CD4-positive, alpha-beta T cell treated with Interleukin-15 for 1 hour (primary cell): ENCODE measurements at regions not wholly inside any gene's neighbourhood (a gene's known extent, or its start where the extent isn't known, plus 50 kb on each side); places are given as distances from the start of the nearest gene placed in this dataset.

Source experiments
- DNase-seq: peaks from one replicate; pipeline ENCODE4 v3.0.0-alpha.2; 2020

GRCh38 chr22:49638001-49638400, 189.7 kb downstream of the BRD1 start:
- DNase-seq = no peak

- no peak for DNase-seq
Measured at GRCh38 chr22:49637255-49637760, 190.4 kb downstream of the BRD1 start.

GRCh38 chr22:49636649-49637048, 191.0 kb downstream of the BRD1 start:
- DNase-seq = no peak

- no peak for DNase-seq
Measured at GRCh38 chr22:49636214-49636613, 191.5 kb downstream of the BRD1 start.

- no peak for DNase-seq
Measured at GRCh38 chr22:49634006-49634772, 193.5 kb downstream of the BRD1 start.

DNA sequence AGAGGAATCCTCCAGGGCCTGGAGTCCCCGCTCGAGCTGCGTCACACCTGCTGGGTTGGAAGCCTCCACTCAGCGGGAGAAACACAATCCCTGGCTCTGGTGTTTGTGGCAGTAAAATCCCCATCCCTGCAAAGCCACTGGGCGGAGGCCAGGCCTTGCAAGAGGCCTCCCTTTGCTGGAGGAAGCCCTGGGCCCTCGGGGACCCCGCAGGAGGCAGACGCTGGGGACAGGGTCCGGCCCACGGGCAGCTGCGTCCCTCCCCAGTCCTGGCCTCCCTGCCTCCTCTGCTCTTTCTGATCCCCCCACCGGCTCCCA, 194.7 kb downstream of the BRD1 start:
- no peak for DNase-seq

- no peak for DNase-seq
Measured at GRCh38 chr22:49632199-49633009, 195.3 kb downstream of the BRD1 start.

GRCh38 chr22:49630448-49630946, 197.2 kb downstream of the BRD1 start:
- no peak for DNase-seq

DNA sequence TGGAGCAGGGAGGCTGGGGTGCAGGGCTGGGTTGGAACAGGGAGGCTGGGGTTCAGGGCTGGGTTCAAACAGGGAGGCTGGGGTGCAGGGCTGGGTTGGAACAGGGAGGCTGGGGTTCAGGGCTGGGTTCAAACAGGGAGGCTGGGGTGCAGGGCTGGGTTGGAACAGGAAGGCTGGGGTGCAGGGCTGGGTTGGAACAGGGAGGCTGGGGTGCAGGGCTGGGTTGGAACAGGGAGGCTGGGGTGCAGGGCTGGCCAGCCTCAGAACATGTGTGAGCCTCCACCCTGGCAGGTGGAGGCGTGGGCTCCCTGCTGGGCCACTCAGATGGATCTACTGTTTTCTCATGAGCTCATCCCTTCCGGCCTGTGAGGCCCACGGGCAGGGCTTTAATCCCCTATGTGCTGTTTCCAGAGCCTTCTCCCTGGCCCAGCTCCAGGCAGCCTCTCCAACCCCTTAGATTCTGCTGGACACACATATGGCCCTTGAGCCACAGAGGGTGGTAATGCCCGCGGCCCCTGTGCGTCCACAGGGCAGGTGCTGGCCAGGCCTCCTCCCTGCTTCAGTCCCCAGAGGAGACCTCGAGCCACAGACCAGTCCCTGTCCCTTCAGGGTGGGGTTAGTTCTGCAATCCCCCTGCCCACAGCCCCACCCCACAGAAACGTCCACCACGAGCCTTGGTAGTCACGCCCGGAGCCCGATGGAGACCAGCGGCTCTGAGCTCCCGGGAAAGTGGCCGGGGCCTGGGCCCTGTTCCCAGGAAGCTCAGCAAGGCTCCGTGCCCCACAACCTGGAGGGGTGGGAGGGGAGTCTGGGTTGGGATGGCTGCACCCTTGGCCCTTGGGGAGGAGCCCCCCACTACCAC, 197.9 kb downstream of the BRD1 start:
- DNase-seq = no peak

- DNase-seq = no peak
Measured at GRCh38 chr22:49629261-49629570, 198.5 kb downstream of the BRD1 start.

DNA sequence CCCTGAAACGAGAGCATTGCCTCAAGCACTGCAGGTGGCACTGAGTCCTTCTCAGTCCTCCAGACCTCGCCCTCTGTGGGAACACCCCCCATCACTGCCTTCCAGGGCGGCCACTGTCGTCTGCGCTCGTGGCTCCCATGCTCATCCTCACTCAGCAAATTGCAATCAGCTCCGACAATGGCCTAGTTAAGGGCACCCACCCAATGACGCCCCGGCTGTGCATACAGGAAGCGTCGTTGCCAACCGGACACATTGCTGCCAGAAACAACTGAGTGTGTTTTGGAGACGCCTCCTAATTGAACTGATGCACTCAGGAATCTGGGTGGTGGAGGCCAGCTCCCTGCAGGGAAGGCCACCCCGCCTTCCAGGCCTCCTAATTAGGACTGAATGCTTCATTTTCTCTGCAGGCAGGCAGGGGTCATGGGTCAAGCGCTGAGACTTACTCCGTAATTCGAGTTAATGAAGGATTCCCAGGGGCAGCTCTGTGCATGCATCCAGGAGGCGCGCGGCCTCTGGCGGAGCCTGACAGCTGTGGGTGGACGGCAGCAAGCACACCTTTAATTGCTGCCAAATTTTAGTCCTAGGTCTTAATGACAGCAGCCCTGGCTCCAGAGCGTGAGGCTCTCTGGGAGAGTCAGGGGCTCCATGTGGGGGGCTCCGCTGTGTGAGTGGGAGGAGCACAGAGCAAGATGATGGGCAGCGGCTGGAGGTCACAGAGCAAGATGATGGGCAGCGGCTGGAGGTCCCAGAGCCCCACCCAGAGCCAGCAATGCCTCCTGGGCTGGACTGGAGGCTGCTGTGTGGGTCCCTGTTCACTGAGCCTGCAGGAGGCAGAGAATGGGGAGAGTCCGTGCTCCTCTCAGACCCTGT, 199.0 kb downstream of the BRD1 start:
- no peak for DNase-seq

- DNase-seq = no peak
Measured at GRCh38 chr22:49627217-49628181, 200.2 kb downstream of the BRD1 start.

DNA sequence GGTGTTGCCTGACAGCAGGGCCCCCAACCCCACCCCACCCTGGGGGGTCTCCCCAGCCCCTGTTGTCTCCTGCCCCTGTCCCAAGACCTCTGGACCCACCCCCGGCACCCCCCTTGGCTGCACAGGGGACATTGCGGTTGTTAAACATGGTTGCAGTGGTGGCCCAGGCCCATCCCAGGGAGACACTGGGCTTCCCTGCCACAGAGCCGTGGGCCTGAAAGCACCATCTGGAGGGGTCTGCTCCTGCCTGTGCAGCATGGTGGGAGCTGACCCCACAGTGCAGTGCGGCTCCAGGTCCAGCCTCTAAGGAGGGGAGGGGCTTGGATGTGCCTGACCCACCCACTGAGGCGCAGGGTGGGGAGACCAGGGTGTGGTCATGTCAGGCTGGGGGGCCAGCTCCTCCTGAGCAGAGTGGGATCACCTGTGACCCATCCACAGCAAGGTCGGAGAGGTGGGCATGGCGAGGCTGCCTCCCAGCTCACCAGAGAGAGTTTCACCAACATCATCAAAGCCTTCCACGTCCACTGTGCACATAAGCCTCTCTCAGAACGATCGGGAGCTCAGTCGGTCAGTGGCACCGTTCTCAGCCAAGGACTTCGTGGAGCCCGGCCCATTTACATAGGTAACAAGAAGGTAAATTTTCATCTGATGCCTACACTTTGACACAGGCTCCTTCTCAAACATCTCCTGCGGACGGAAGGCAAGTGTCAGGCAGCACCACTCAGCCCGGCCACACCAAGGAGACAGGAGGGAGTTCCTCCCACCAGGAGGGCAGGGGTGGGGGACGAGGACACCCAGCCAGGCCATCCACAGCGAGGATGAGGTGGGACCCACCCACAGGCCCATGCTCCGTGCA, 201.1 kb downstream of the BRD1 start:
- no peak for DNase-seq

DNA sequence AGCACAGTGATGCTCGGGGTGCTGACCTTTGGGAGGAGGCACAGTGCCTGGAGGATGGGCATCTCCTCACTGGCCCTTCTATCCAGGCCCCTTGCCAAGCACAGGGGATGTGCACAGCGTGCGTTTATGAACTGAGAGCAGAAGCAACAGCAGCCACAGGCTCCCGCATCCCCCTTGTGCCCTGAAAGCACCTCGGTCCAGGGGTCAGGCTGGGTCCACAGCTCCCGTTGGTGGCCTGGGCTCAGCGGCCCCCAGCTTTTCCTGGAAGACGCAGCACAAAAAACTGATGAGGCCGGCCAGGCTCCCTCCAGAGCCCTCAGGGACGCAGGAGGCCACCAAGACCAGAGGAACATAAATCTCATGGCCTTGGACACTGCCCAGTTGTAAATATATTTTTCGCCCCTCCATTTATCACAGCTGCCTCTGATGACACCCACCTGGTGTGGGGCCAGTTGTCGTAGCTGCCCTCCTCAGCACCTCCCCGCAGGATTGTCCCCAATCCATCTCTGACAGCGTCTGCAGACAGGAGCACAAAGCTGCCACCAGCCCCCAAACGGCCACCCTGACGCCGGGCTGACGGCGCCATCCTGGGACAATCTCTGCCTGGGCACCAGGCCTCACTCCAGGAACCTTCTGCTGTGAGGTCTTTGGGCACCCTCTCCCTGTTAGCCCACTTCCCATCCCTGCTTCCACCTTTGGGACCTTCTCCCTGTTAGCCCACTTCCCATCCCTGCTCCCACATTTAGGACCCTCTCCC, 203.1 kb downstream of the BRD1 start:
- DNase-seq = no peak

DNA sequence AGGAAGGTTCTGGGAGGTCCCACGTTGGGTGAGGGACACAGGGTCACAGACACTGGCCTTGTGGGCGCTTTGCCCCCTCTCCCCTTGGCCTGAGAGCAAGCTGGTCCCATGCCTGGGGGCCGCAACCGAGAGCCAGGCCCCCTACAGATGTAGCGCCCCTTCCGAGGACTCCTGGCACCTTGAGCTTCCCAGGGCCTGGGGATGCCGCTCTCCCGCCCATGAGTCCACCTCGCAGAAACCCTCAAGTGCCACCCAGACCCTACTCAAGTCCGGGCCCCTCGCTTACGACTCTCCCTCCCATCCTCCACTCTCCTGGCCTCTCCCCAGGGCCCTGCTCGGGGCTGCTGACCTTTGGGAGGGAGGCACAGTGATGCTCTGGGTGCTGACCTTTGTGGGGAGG, 204.0 kb downstream of the BRD1 start:
- no peak for DNase-seq

GRCh38 chr22:49623176-49623575, 204.5 kb downstream of the BRD1 start:
- no peak for DNase-seq

- DNase-seq = no peak
Measured at GRCh38 chr22:49622241-49623105, 205.2 kb downstream of the BRD1 start.

DNA sequence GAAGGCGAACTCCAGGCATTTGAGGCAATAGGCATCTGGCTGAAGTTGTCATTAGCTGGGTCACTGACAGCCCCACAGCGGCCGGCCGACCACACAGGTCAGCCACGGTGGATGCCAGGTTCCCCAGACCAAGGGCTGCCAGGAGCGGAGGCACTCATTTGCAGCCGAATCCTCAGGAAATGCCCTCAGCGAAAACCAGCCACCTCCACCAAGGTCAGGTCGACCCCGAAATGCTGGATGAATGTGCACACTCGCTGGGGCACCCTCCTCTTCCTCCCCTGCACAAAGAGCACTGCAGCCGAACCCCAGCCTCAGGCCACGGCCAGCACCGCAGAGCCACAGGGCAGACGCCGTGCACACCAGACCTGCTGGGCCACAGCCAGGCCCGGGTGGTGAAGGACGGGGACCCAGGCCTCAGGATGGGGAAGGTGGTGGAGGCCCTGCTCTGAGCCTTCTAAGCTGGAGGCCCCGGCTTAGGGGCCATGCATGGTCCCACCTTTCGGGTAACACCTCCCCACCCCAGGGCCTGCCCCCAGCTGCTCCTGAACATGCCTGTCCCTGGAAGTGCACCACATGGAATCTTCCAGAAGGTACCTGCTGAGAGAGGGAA, 206.0 kb downstream of the BRD1 start:
- no peak for DNase-seq
